Keratinocyte (primary cell): ENCODE measurements at regions not wholly inside any gene's neighbourhood (a gene's known extent, or its start where the extent isn't known, plus 50 kb on each side); places are given as distances from the start of the nearest gene placed in this dataset.

Experiments used
- DNase-seq: peaks from one replicate; pipeline ENCODE4 v3.0.0-alpha.2; 2011; ENCODE audit warnings: low read depth, missing footprints, low spot score
- FAIRE-seq: peaks from 2 replicates; lab custom pipeline; 2011; peaks lifted over from hg19 to GRCh38; lab: Jason Lieb, UNC
- H2AFZ ChIP-seq: 2 replicates; pipeline ENCODE4 v1.6.0; 2012; ENCODE audit warnings: low read length, control low read depth, inconsistent platforms; ENCODE audit not compliant: control insufficient read depth
- H3K27ac ChIP-seq: 2 replicates; pipeline ENCODE4 v1.5.1; 2011; ENCODE audit warnings: low read length; ENCODE audit not compliant: control insufficient read depth, insufficient read depth
- H3K27me3 ChIP-seq: 3 replicates; pipeline ENCODE4 v1.6.0; 2011; ENCODE audit warnings: low read length; ENCODE audit not compliant: control insufficient read depth, insufficient read depth; ENCODE audit errors: extremely low read depth
- H3K36me3 ChIP-seq, 2 experiments: 2 replicates in 1 of 2; 3 replicates in 1 of 2; pipeline ENCODE4 v1.5.1; 2011; ENCODE audit warnings: low read length in 2 of 2, mild to moderate bottlenecking in 1 of 2; ENCODE audit not compliant: control insufficient read depth in 2 of 2, insufficient read depth in 2 of 2; ENCODE audit errors: extremely low read depth in 1 of 2
- H3K4me1 ChIP-seq: 3 replicates; pipeline ENCODE4 v1.5.1; 2011; ENCODE audit warnings: low read length; ENCODE audit not compliant: control insufficient read depth, insufficient read depth; ENCODE audit errors: extremely low read depth
- H3K4me2 ChIP-seq: 3 replicates; pipeline ENCODE4 v1.6.0; 2011; ENCODE audit warnings: low read depth, low read length; ENCODE audit not compliant: control insufficient read depth, insufficient read depth; ENCODE audit errors: extremely low read depth
- H3K4me3 ChIP-seq, 3 experiments: fragments of 200-600 bp in 1 of 3; sonication (generic) in 1 of 3; 2 replicates in 2 of 3; 3 replicates in 1 of 3; pipeline ENCODE4 v1.5.1; 2011 to 2016; ENCODE audit warnings: low read length in 3 of 3, mild to moderate bottlenecking in 3 of 3, control low read depth in 2 of 3, inconsistent platforms in 1 of 3, low read depth in 1 of 3, mixed read lengths in 1 of 3, mixed run types in 1 of 3, moderate library complexity in 1 of 3; ENCODE audit not compliant: control insufficient read depth in 2 of 3, insufficient read depth in 2 of 3; ENCODE audit errors: extremely low read depth in 1 of 3
- H3K79me2 ChIP-seq: 2 replicates; pipeline ENCODE4 v1.6.0; 2012; ENCODE audit warnings: low read length; ENCODE audit not compliant: control insufficient read depth, insufficient read depth
- H3K9ac ChIP-seq: 3 replicates; pipeline ENCODE4 v1.6.0; 2011; ENCODE audit warnings: low read length; ENCODE audit not compliant: control insufficient read depth, insufficient read depth; ENCODE audit errors: extremely low read depth
- H3K9me1 ChIP-seq: 3 replicates; pipeline ENCODE4 v1.6.0; 2011; ENCODE audit warnings: low read length; ENCODE audit not compliant: control insufficient read depth, insufficient read depth; ENCODE audit errors: extremely low read depth
- H3K9me3 ChIP-seq: 2 replicates; pipeline ENCODE4 v1.5.1; 2012; ENCODE audit warnings: low read depth, low read length; ENCODE audit not compliant: control insufficient read depth
- H4K20me1 ChIP-seq: 3 replicates; pipeline ENCODE4 v1.6.0; 2011; ENCODE audit warnings: low read length; ENCODE audit not compliant: control insufficient read depth, insufficient read depth; ENCODE audit errors: extremely low read depth
- EZH2 ChIP-seq: IDR thresholded peaks from one replicate; pipeline ENCODE4 v1.6.1; 2012; ENCODE audit warnings: inconsistent platforms, mild to moderate bottlenecking, low read length, moderate library complexity
- dilution Hi-C: fragments of 300-500 bp; cut with MboI; formaldehyde crosslinking; loops from one replicate; pipeline ENCODE4 v1.7.0; 2020; ENCODE audit warnings: low sequenced_read_pairs; ENCODE audit not compliant: extremely low pct_ligation_motif_present
- TF ChIP-seq, protein P1 (sequence below), 3 experiments: IDR thresholded peaks in 1 of 3; conservative IDR thresholded peaks in 1 of 3; optimal IDR thresholded peaks in 1 of 3; 2 replicates in 2 of 3; 3 replicates in 1 of 3; pipeline versions ENCODE3 to v1.5.1; 2011; ENCODE audit warnings: low read length in 3 of 3, mild to moderate bottlenecking in 3 of 3, moderate library complexity in 2 of 3, control low read depth in 1 of 3, inconsistent platforms in 1 of 3; ENCODE audit not compliant: insufficient read depth in 2 of 3; ENCODE audit errors: extremely low read depth in 1 of 3

GRCh38 chr2:7286120-7286519, 368.9 kb downstream of the RNF144A start:
- TF ChIP-seq EZH2: no peak
- TF ChIP-seq, protein P1, sequence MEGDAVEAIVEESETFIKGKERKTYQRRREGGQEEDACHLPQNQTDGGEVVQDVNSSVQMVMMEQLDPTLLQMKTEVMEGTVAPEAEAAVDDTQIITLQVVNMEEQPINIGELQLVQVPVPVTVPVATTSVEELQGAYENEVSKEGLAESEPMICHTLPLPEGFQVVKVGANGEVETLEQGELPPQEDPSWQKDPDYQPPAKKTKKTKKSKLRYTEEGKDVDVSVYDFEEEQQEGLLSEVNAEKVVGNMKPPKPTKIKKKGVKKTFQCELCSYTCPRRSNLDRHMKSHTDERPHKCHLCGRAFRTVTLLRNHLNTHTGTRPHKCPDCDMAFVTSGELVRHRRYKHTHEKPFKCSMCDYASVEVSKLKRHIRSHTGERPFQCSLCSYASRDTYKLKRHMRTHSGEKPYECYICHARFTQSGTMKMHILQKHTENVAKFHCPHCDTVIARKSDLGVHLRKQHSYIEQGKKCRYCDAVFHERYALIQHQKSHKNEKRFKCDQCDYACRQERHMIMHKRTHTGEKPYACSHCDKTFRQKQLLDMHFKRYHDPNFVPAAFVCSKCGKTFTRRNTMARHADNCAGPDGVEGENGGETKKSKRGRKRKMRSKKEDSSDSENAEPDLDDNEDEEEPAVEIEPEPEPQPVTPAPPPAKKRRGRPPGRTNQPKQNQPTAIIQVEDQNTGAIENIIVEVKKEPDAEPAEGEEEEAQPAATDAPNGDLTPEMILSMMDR (optimal IDR thresholded peaks at IDR 0.05 in 1 of 3, IDR thresholded peaks at IDR 0.05 in 1 of 3, conservative IDR thresholded peaks at IDR 0.05 in 1 of 3; ENCODE audit: extremely low read depth in 1 of 3, insufficient read depth in 2 of 3, low read length in 3 of 3): no peak
- Histone ChIP-seq H3K9me3 (no peaks in the 10 kb centered on the region), H3K4me2 (no peak overlapping the region), H3K4me3 (no peak overlapping the region), H3K9me1 (no peaks in the 10 kb centered on the region), H3K79me2 (no peaks in the 10 kb centered on the region), H3K27me3 (no peaks in the 10 kb centered on the region), H3K9ac (no peak overlapping the region), H3K4me1 (peaks cover 12% of the 10 kb centered on the region), H2AFZ (no peak overlapping the region), H3K27ac (no peak overlapping the region), H3K36me3 (no peaks in the 10 kb centered on the region), H4K20me1 (no peaks in the 10 kb centered on the region)
- dilution Hi-C loops: no loop called here
- FAIRE-seq (no peak), DNase-seq (no peak)

DNA sequence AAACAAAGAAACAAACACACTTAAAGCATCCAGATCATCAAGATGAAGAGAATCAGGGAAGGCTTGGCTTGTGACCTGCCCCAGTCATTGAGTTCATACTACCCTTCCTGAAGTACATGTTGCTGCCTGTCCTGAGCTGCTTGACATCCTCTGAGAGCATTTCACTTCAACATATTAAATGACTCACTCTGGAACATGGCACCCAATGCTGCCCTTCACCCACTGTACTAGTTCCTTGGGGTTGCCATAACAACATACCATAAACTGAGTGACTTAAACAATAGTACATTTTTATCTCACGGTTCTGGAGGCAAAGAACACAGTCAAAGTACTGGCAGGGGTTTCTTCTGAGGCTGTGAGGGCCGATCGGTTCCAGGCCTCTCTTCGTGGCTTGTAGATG, 371.3 kb downstream of the RNF144A start:
- Histone ChIP-seq H3K36me3 (no peaks in the 10 kb centered on the region), H4K20me1 (no peaks in the 10 kb centered on the region), H3K4me1 (peaks cover 12% of the 10 kb centered on the region), H3K9ac (peak overlapping the region; percentile 30), H3K79me2 (no peaks in the 10 kb centered on the region), H3K4me3 (no peak overlapping the region), H3K9me1 (no peaks in the 10 kb centered on the region), H3K4me2 (peak overlapping the region; percentile 17), H3K27me3 (no peaks in the 10 kb centered on the region), H2AFZ (no peak overlapping the region), H3K27ac (peak overlapping the region; percentile 74), H3K9me3 (no peaks in the 10 kb centered on the region)
- DNase-seq (peak; percentile 79), FAIRE-seq (peak; percentile 96)
- dilution Hi-C loops: no loop called here
- no peak for TF ChIP-seq EZH2
- TF ChIP-seq, protein P1 (optimal IDR thresholded peaks at IDR 0.05 in 1 of 3, IDR thresholded peaks at IDR 0.05 in 1 of 3, conservative IDR thresholded peaks at IDR 0.05 in 1 of 3; ENCODE audit: extremely low read depth in 1 of 3, insufficient read depth in 2 of 3, low read length in 3 of 3): no peak
